GM23338 (cell line): ENCODE measurements at regions not wholly inside any gene's neighbourhood (a gene's known extent, or its start where the extent isn't known, plus 50 kb on each side); places are given as distances from the start of the nearest gene placed in this dataset.

ENCODE experiments used
- ATAC-seq: fragments of 200-7000 bp; cut with Tn5 transposase; 3 replicates; pipeline ENCODE4 v1.9.1; 2020
- DNase-seq: peaks from one replicate; pipeline ENCODE4 v3.0.0-alpha.2; 2015; ENCODE audit warnings: low spot score
- H2AFZ ChIP-seq: fragments of 200-600 bp; sonication (generic); 2 replicates; pipeline ENCODE4 v1.8.0; 2016; ENCODE audit warnings: antibody characterized with exemption, mild to moderate bottlenecking, moderate library complexity
- H3F3A ChIP-seq: fragments of 200-600 bp; sonication (generic); replicated peaks from 2 replicates; pipeline ENCODE4 v1.8.0; 2017; ENCODE audit warnings: antibody characterized with exemption, mixed run types, low read depth
- H3K27ac ChIP-seq: fragments of 200-600 bp; sonication (generic); 2 replicates; pipeline ENCODE4 v1.6.1; 2016; ENCODE audit warnings: low read depth
- H3K27me3 ChIP-seq: fragments of 200-600 bp; sonication (generic); 2 replicates; pipeline ENCODE4 v1.8.0; 2016; ENCODE audit warnings: mild to moderate bottlenecking, mixed run types, moderate library complexity; ENCODE audit not compliant: insufficient read depth
- H3K36me3 ChIP-seq: fragments of 200-600 bp; sonication (generic); 2 replicates; pipeline ENCODE4 v1.8.0; 2016; ENCODE audit warnings: mild to moderate bottlenecking; ENCODE audit not compliant: insufficient read depth
- H3K4me1 ChIP-seq: fragments of 200-600 bp; sonication (generic); 2 replicates; pipeline ENCODE4 v1.8.0; 2016; ENCODE audit warnings: mild to moderate bottlenecking, moderate library complexity; ENCODE audit not compliant: insufficient read depth
- H3K4me2 ChIP-seq: fragments of 200-600 bp; sonication (generic); 2 replicates; pipeline ENCODE4 v1.7.1; 2017; ENCODE audit warnings: mixed run types
- H3K4me3 ChIP-seq: fragments of 200-600 bp; sonication (generic); 2 replicates; pipeline ENCODE4 v1.6.1; 2016; ENCODE audit warnings: mixed run types
- H3K79me2 ChIP-seq: fragments of 200-600 bp; sonication (generic); replicated peaks from 2 replicates; pipeline ENCODE4 v1.8.0; 2017; ENCODE audit warnings: mild to moderate bottlenecking; ENCODE audit not compliant: insufficient read depth
- H3K9me2 ChIP-seq: fragments of 200-600 bp; sonication (generic); 2 replicates; pipeline ENCODE4 v1.8.0; 2017; ENCODE audit not compliant: insufficient read depth
- H4K20me1 ChIP-seq: fragments of 200-600 bp; sonication (generic); replicated peaks from 2 replicates; pipeline ENCODE4 v1.8.0; 2017; ENCODE audit warnings: mild to moderate bottlenecking; ENCODE audit not compliant: insufficient read depth
- H3K27ac Mint-ChIP-seq: 2 replicates; pipeline ENCODE4 v1.8.0; 2020; ENCODE audit warnings: inconsistent platforms, mild to moderate bottlenecking, moderate library complexity, mixed read lengths
- H3K27me3 Mint-ChIP-seq: 3 replicates; pipeline ENCODE4 v1.8.0; 2022; ENCODE audit warnings: low read depth, mild to moderate bottlenecking, moderate library complexity, mixed read lengths, inconsistent platforms; ENCODE audit not compliant: insufficient read depth, poor library complexity
- H3K36me3 Mint-ChIP-seq: 3 replicates; pipeline ENCODE4 v1.8.0; 2021; ENCODE audit warnings: low read depth, mild to moderate bottlenecking, inconsistent platforms, moderate library complexity, mixed read lengths
- H3K4me1 Mint-ChIP-seq: 3 replicates; pipeline ENCODE4 v1.8.0; 2020; ENCODE audit warnings: mild to moderate bottlenecking, inconsistent platforms, mixed read lengths
- H3K4me3 Mint-ChIP-seq: 3 replicates; pipeline ENCODE4 v1.8.0; 2021; ENCODE audit warnings: moderate library complexity, mild to moderate bottlenecking, inconsistent platforms, mixed read lengths
- H3K9me3 Mint-ChIP-seq: 3 replicates; pipeline ENCODE4 v1.8.0; 2020; ENCODE audit warnings: moderate library complexity, mild to moderate bottlenecking, inconsistent platforms, mixed read lengths
- CREB1 ChIP-seq: fragments of 250-450 bp; sonication (Bioruptor Pico); IDR thresholded peaks from 2 replicates; pipeline ENCODE4 v1.5.0; 2020; ENCODE audit warnings: low read depth, mild to moderate bottlenecking, moderate library complexity
- EZH2phosphoT487 ChIP-seq: fragments of 200-600 bp; sonication (generic); IDR thresholded peaks from one replicate; pipeline ENCODE4 v1.8.1; 2018; ENCODE audit warnings: antibody characterized with exemption; ENCODE audit not compliant: unreplicated experiment
- ZNF114 ChIP-seq: fragments of 250-450 bp; sonication (Bioruptor Pico); IDR thresholded peaks from 2 replicates; pipeline ENCODE4 v1.5.0; 2020; ENCODE audit warnings: mild to moderate bottlenecking, moderate library complexity
- TF ChIP-seq, protein P1 (sequence below): fragments of 250-450 bp; sonication (Bioruptor Pico); IDR thresholded peaks from 2 replicates; pipeline ENCODE4 v1.5.0; 2020; ENCODE audit warnings: mild to moderate bottlenecking, moderate library complexity

DNA sequence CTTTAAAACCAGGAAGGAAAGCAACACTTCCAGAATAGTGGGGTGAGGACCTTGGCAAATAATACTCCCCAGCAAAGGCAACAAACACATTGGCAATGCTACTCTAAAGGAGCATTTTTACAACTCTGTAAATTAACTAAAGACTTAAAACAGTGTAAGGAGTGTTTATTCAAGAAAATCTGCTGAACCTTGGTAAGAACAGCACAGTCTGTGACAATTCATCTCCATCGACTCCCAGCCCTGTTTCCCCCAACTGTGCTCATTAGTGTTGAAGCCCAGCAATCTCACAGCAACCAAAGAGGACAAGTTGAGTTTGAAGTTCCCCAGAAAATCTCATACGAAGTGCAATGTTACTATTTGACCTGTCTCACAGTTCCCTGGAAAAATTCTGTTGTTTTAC lies 884.9 kb downstream of the C6orf118 start:
- Mint-ChIP-seq H3K27me3 (no peaks in the 10 kb centered on the region), H3K4me1 (no peaks in the 10 kb centered on the region), H3K9me3 (peaks cover 41% of the 10 kb centered on the region), H3K27ac (no peak overlapping the region), H3K4me3 (no peak overlapping the region), H3K36me3 (peaks cover 36% of the 10 kb centered on the region)
- Histone ChIP-seq H3K27me3 (no peaks in the 10 kb centered on the region), H3K79me2 (no peaks in the 10 kb centered on the region), H3K4me3 (no peak overlapping the region), H3F3A (no peaks in the 10 kb centered on the region), H2AFZ (no peak overlapping the region), H3K4me2 (no peak overlapping the region), H3K27ac (no peak overlapping the region), H3K36me3 (peaks cover 14% of the 10 kb centered on the region), H3K9me2 (peaks cover 5% of the 10 kb centered on the region; the same call in 1 of the 2 replicates), H4K20me1 (no peaks in the 10 kb centered on the region), H3K4me1 (no peaks in the 10 kb centered on the region)
- no peak for ATAC-seq
- TF ChIP-seq CREB1 (CRISPR knock-in tag) (no peak), EZH2phosphoT487 (no peak)
- no peak for DNase-seq

DNA sequence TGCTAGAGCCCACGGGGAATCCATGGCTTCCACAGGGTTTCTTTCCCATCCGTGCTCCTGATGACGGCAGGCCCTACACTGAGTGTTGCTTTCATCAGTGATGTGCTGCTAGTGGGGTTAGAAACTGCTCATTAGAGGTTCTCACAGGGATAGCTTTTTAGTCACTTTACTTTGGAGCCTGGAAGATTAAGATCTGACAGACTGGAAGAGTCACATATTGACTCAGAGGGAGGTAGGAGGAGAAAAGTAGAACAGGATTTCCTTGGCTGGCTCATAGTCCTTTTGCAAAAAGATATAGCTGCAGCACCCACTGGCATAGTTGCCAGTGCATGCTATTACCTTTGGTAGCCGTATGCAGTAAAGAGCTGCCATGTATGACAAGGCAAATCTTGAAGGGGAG lies 890.3 kb downstream of the C6orf118 start:
- Mint-ChIP-seq H3K4me3 (no peak overlapping the region), H3K9me3 (peaks cover 34% of the 10 kb centered on the region), H3K27me3 (no peaks in the 10 kb centered on the region), H3K27ac (no peak overlapping the region), H3K4me1 (peaks cover 16% of the 10 kb centered on the region; the same call in 2 of the 3 replicates), H3K36me3 (peaks cover 31% of the 10 kb centered on the region)
- Histone ChIP-seq H3K79me2 (no peaks in the 10 kb centered on the region), H3F3A (no peaks in the 10 kb centered on the region), H3K4me1 (peaks cover 8% of the 10 kb centered on the region; the same call in 1 of the 2 replicates), H3K4me3 (no peak overlapping the region), H3K9me2 (peaks cover 5% of the 10 kb centered on the region; the same call in 1 of the 2 replicates), H3K27ac (no peak overlapping the region), H4K20me1 (no peaks in the 10 kb centered on the region), H3K36me3 (peaks cover 10% of the 10 kb centered on the region), H3K4me2 (no peak overlapping the region), H3K27me3 (no peaks in the 10 kb centered on the region), H2AFZ (no peak overlapping the region)
- DNase-seq, result no peak
- TF ChIP-seq CREB1 (CRISPR knock-in tag) (no peak), ZNF114 (no peak)
- TF ChIP-seq, protein P1, sequence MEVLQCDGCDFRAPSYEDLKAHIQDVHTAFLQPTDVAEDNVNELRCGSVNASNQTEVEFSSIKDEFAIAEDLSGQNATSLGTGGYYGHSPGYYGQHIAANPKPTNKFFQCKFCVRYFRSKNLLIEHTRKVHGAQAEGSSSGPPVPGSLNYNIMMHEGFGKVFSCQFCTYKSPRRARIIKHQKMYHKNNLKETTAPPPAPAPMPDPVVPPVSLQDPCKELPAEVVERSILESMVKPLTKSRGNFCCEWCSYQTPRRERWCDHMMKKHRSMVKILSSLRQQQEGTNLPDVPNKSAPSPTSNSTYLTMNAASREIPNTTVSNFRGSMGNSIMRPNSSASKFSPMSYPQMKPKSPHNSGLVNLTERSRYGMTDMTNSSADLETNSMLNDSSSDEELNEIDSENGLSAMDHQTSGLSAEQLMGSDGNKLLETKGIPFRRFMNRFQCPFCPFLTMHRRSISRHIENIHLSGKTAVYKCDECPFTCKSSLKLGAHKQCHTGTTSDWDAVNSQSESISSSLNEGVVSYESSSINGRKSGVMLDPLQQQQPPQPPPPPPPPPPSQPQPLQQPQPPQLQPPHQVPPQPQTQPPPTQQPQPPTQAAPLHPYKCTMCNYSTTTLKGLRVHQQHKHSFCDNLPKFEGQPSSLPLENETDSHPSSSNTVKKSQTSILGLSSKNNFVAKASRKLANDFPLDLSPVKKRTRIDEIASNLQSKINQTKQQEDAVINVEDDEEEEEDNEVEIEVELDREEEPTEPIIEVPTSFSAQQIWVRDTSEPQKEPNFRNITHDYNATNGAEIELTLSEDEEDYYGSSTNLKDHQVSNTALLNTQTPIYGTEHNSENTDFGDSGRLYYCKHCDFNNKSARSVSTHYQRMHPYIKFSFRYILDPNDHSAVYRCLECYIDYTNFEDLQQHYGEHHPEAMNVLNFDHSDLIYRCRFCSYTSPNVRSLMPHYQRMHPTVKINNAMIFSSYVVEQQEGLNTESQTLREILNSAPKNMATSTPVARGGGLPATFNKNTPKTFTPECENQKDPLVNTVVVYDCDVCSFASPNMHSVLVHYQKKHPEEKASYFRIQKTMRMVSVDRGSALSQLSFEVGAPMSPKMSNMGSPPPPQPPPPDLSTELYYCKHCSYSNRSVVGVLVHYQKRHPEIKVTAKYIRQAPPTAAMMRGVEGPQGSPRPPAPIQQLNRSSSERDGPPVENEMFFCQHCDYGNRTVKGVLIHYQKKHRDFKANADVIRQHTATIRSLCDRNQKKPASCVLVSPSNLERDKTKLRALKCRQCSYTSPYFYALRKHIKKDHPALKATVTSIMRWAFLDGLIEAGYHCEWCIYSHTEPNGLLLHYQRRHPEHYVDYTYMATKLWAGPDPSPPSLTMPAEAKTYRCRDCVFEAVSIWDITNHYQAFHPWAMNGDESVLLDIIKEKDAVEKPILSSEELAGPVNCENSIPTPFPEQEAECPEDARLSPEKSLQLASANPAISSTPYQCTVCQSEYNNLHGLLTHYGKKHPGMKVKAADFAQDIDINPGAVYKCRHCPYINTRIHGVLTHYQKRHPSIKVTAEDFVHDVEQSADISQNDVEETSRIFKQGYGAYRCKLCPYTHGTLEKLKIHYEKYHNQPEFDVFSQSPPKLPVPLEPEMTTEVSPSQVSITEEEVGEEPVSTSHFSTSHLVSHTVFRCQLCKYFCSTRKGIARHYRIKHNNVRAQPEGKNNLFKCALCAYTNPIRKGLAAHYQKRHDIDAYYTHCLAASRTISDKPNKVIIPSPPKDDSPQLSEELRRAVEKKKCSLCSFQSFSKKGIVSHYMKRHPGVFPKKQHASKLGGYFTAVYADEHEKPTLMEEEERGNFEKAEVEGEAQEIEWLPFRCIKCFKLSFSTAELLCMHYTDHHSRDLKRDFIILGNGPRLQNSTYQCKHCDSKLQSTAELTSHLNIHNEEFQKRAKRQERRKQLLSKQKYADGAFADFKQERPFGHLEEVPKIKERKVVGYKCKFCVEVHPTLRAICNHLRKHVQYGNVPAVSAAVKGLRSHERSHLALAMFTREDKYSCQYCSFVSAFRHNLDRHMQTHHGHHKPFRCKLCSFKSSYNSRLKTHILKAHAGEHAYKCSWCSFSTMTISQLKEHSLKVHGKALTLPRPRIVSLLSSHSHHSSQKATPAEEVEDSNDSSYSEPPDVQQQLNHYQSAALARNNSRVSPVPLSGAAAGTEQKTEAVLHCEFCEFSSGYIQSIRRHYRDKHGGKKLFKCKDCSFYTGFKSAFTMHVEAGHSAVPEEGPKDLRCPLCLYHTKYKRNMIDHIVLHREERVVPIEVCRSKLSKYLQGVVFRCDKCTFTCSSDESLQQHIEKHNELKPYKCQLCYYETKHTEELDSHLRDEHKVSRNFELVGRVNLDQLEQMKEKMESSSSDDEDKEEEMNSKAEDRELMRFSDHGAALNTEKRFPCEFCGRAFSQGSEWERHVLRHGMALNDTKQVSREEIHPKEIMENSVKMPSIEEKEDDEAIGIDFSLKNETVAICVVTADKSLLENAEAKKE (CRISPR knock-in tag), result no peak
- ATAC-seq, result no peak
